Type B pancreatic cell (in vitro differentiated cells): ENCODE measurements at regions not wholly inside any gene's neighbourhood (a gene's known extent, or its start where the extent isn't known, plus 50 kb on each side); places are given as distances from the start of the nearest gene placed in this dataset.

ENCODE experiments used
- DNase-seq: peaks from one replicate; pipeline ENCODE4 v3.0.0; 2021; ENCODE audit warnings: mixed read lengths; ENCODE audit not compliant: unreplicated experiment; ENCODE audit errors: extremely low spot score
- H3K27ac Mint-ChIP-seq: 2 replicates; pipeline ENCODE4 v1.8.0; 2021; ENCODE audit warnings: mild to moderate bottlenecking, mixed read lengths
- H3K27me3 Mint-ChIP-seq: 2 replicates; pipeline ENCODE4 v1.8.0; 2021; ENCODE audit warnings: mixed read lengths
- H3K36me3 Mint-ChIP-seq: 2 replicates; pipeline ENCODE4 v1.8.0; 2021; ENCODE audit warnings: mixed read lengths
- H3K4me1 Mint-ChIP-seq: one replicate; pipeline ENCODE4 v1.8.0; 2021; ENCODE audit warnings: mixed read lengths; ENCODE audit not compliant: unreplicated experiment
- H3K4me3 Mint-ChIP-seq: 2 replicates; pipeline ENCODE4 v1.8.0; 2021; ENCODE audit warnings: mild to moderate bottlenecking, mixed read lengths
- H3K9me3 Mint-ChIP-seq: 2 replicates; pipeline ENCODE4 v1.8.0; 2021; ENCODE audit warnings: mixed read lengths
- TF ChIP-seq, protein P1 (sequence below): fragments of 200-600 bp; sonication (generic); conservative IDR thresholded peaks from 2 replicates; pipeline ENCODE4 v1.5.0; 2021; ENCODE audit warnings: antibody characterized with exemption, mild to moderate bottlenecking

- TF ChIP-seq, protein P1, sequence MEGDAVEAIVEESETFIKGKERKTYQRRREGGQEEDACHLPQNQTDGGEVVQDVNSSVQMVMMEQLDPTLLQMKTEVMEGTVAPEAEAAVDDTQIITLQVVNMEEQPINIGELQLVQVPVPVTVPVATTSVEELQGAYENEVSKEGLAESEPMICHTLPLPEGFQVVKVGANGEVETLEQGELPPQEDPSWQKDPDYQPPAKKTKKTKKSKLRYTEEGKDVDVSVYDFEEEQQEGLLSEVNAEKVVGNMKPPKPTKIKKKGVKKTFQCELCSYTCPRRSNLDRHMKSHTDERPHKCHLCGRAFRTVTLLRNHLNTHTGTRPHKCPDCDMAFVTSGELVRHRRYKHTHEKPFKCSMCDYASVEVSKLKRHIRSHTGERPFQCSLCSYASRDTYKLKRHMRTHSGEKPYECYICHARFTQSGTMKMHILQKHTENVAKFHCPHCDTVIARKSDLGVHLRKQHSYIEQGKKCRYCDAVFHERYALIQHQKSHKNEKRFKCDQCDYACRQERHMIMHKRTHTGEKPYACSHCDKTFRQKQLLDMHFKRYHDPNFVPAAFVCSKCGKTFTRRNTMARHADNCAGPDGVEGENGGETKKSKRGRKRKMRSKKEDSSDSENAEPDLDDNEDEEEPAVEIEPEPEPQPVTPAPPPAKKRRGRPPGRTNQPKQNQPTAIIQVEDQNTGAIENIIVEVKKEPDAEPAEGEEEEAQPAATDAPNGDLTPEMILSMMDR = no peak
- no peak overlapping the region for H3K4me3 Mint-ChIP-seq
- peaks cover 5% of the 10 kb centered on the region for H3K4me1 Mint-ChIP-seq
- peaks cover 6% of the 10 kb centered on the region for H3K9me3 Mint-ChIP-seq
- H3K27me3 Mint-ChIP-seq = peaks cover 12% of the 10 kb centered on the region
- H3K36me3 Mint-ChIP-seq = no peaks in the 10 kb centered on the region
- DNase-seq = no peak
- H3K27ac Mint-ChIP-seq = no peak overlapping the region
Measured at GRCh38 chr1:242745079-242745478, 220.6 kb upstream of the PLD5 start.

DNA sequence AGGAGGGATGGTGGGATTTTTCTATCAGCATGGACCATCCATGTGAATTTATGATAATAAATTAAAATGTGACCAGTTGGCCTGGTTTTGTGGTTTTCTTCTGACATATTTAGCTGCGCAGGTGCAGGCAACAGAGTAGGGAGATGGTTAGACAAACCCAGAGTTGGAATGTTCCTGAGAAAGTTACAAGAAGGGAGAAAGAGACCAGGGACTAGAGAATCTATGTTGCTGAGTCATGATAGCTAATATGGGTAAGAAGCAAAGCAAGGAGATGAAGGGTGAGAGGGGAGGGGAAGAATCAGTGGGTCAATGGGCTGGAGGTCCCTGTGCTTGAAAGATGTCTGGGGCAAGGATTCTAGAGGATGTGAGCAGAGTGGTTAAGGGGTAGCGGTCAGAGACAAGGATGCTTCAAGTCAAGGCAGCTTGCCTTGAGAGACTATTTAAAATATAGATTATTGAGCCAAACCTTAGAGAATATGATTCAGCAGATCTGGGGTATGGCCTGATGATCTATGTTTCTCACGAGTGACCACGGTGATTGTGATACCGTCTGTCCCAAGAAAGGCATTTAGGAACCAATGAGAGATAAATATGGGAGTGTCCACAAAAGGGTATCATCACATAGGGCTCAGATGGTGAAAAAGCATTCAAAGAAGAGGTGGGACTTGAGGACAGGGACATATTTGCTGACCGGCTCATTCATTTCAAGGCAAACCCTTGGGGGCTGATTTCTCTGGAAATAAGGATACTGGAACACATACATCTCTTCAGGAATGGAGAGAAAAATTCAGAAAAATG is 219.7 kb upstream of the PLD5 start:
- Mint-ChIP-seq H3K9me3 (peaks cover 6% of the 10 kb centered on the region), H3K4me3 (no peak overlapping the region), H3K27me3 (peaks cover 7% of the 10 kb centered on the region), H3K27ac (no peak overlapping the region), H3K36me3 (no peaks in the 10 kb centered on the region), H3K4me1 (peaks cover 5% of the 10 kb centered on the region)
- no peak for DNase-seq
- TF ChIP-seq, protein P1 = no peak

DNA sequence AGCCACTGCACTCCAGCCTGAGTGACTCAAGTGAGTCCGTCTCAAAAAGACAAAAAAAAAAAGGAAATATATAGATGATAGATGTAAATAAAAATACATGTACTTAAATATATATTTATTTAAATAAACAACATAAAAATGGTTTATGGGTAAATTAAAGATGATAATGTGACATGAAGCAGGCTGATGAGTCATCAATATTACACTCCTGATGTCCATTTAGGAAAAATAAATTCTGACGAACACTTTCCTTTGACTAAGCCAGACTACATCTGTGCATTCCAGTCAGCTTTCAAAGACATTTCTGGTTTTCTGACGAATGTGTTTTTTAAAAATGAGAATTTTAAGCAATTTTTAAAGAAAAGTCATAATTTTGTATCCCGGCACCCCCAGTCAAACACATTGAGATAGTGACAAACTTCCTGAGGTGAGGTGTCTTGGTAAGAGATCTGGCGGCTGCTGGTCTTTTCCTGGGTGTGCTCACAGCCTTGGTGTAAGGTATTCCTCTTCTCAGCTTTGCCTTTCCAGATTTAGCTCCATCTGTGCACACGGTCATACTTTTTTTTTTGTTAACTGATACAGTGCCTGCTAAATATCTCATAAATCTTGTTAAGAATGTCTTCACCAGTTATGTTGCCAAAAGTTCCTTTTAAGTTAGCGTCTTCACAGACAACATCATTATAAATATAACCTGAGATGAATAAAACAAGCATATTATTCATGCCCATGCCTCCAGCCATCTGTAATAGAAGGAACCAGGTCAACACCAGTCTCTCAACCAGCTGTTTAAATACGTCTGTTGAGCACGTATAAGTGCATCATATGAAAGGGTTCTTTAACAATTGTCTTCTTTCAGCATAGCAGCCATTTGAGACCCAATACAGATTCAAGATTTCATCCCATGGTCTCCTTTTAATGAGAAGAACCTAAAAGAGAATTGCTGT is 214.5 kb upstream of the PLD5 start:
- Mint-ChIP-seq H3K27ac (no peak overlapping the region), H3K4me3 (no peak overlapping the region), H3K9me3 (peaks cover 6% of the 10 kb centered on the region), H3K4me1 (no peaks in the 10 kb centered on the region), H3K27me3 (peaks cover 3% of the 10 kb centered on the region), H3K36me3 (no peaks in the 10 kb centered on the region)
- no peak for DNase-seq
- TF ChIP-seq, protein P1 = no peak

DNA sequence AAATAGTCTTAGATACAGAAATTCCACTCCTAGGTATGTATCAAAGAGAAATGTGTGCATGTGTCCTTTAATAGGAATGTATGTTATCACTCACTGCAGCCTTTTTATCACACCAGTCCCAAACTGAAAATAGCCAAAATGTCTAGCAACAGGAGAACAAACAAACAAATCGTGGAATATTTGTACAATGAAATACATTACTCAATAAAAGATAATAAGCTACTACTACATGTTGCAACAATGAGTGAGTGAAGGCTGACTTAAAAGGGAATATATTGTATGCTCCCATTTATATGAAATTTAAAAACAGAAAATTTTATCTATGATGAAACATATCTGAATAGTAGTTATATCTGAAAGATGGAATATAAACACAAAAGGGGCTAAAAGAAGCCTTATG is 212.1 kb upstream of the PLD5 start:
- Mint-ChIP-seq H3K27ac (no peak overlapping the region), H3K4me1 (no peaks in the 10 kb centered on the region), H3K36me3 (no peaks in the 10 kb centered on the region), H3K4me3 (no peak overlapping the region), H3K9me3 (peaks cover 6% of the 10 kb centered on the region), H3K27me3 (no peaks in the 10 kb centered on the region)
- TF ChIP-seq, protein P1 = no peak
- DNase-seq = no peak

- no peaks in the 10 kb centered on the region for H3K4me1 Mint-ChIP-seq
- TF ChIP-seq, protein P1 = no peak
- H3K36me3 Mint-ChIP-seq = no peaks in the 10 kb centered on the region
- no peak overlapping the region for H3K27ac Mint-ChIP-seq
- no peaks in the 10 kb centered on the region for H3K27me3 Mint-ChIP-seq
- no peak overlapping the region for H3K4me3 Mint-ChIP-seq
- DNase-seq = no peak
- no peaks in the 10 kb centered on the region for H3K9me3 Mint-ChIP-seq
Measured at GRCh38 chr1:242735323-242735722, 210.8 kb upstream of the PLD5 start.
